Upper lobe of left lung (tissue), 4 donors: ENCODE measurements at regions not wholly inside any gene's neighbourhood (a gene's known extent, or its start where the extent isn't known, plus 50 kb on each side); places are given as distances from the start of the nearest gene placed in this dataset.

ENCODE experiments used
- CTCF ChIP-seq, 6 experiments: fragments of 450-650 bp in 4 of 6; fragments of 200-600 bp in 2 of 6; sonication (generic) in 2 of 6; IDR thresholded peaks; one replicate each; pipeline ENCODE4 v1.5.1; 2016 to 2019; ENCODE audit warnings: antibody characterized with exemption in 6 of 6
- EP300 ChIP-seq, 4 donors: sonication (generic); formaldehyde crosslinking; IDR thresholded peaks; one replicate each; pipeline ENCODE4 v1.5.1; 2017; ENCODE audit warnings: antibody characterized with exemption in 4 of 4, control low read depth in 2 of 4
- POLR2AphosphoS5 ChIP-seq, 2 donors: sonication (generic); formaldehyde crosslinking; IDR thresholded peaks; one replicate each; pipeline ENCODE4 v1.5.1; 2017; ENCODE audit warnings: antibody characterized with exemption in 2 of 2

GRCh38 chr5:130796902-130797301, 368.2 kb downstream of the HINT1 start:
- no peak for TF ChIP-seq CTCF (IDR thresholded peaks at IDR 0.05)
- no peak for TF ChIP-seq EP300 (IDR thresholded peaks at IDR 0.05)
- TF ChIP-seq POLR2AphosphoS5 (IDR thresholded peaks at IDR 0.05): no peak
